Astrocyte (in vitro differentiated cells and primary cell): ENCODE measurements at regions not wholly inside any gene's neighbourhood (a gene's known extent, or its start where the extent isn't known, plus 50 kb on each side); places are given as distances from the start of the nearest gene placed in this dataset.

Experiments
- DNase-seq: peaks from one replicate; pipeline ENCODE4 v3.0.0-alpha.2; 2010; ENCODE audit warnings: low read depth
- FAIRE-seq: peaks from 2 replicates; lab custom pipeline; 2011; peaks lifted over from hg19 to GRCh38; lab: Jason Lieb, UNC
- H2AFZ ChIP-seq: 2 replicates; pipeline ENCODE4 v1.6.0; 2012; ENCODE audit warnings: low read depth, low read length, inconsistent platforms
- H3K27ac ChIP-seq: 2 replicates; pipeline ENCODE4 v1.5.1; 2011; ENCODE audit warnings: low read depth, low read length, inconsistent platforms
- H3K27me3 ChIP-seq: 2 replicates; pipeline ENCODE4 v1.6.0; 2011; ENCODE audit warnings: low read length, inconsistent platforms; ENCODE audit not compliant: insufficient read depth
- H3K36me3 ChIP-seq: 2 replicates; pipeline ENCODE4 v1.5.1; 2011; ENCODE audit warnings: low read length, inconsistent platforms; ENCODE audit not compliant: insufficient read depth
- H3K4me1 ChIP-seq: 2 replicates; pipeline ENCODE4 v1.5.1; 2011; ENCODE audit warnings: low read length, inconsistent platforms; ENCODE audit not compliant: insufficient read depth
- H3K4me2 ChIP-seq: 2 replicates; pipeline ENCODE4 v1.6.0; 2012; ENCODE audit warnings: low read length, inconsistent platforms
- H3K4me3 ChIP-seq: 2 replicates; pipeline ENCODE4 v1.5.1; 2011; ENCODE audit warnings: low read depth, mild to moderate bottlenecking, low read length, inconsistent platforms; ENCODE audit not compliant: insufficient read depth
- H3K79me2 ChIP-seq: 2 replicates; pipeline ENCODE4 v1.6.0; 2012; ENCODE audit warnings: mild to moderate bottlenecking, low read length, inconsistent platforms; ENCODE audit not compliant: insufficient read depth
- H3K9ac ChIP-seq: 2 replicates; pipeline ENCODE4 v1.6.0; 2012; ENCODE audit warnings: mild to moderate bottlenecking, low read length, inconsistent platforms
- H3K9me3 ChIP-seq: 2 replicates; pipeline ENCODE4 v1.5.1; 2012; ENCODE audit warnings: low read depth, mild to moderate bottlenecking, low read length, inconsistent platforms; ENCODE audit not compliant: insufficient read depth
- H4K20me1 ChIP-seq: 2 replicates; pipeline ENCODE4 v1.6.0; 2012; ENCODE audit warnings: low read length, inconsistent platforms; ENCODE audit not compliant: insufficient read depth
- H3K27ac Mint-ChIP-seq: one replicate; pipeline ENCODE4 v1.8.0; 2021; ENCODE audit warnings: mild to moderate bottlenecking, mixed read lengths; ENCODE audit not compliant: unreplicated experiment
- H3K27me3 Mint-ChIP-seq: one replicate; pipeline ENCODE4 v1.8.0; 2021; ENCODE audit warnings: low read depth, mixed read lengths; ENCODE audit not compliant: unreplicated experiment
- H3K36me3 Mint-ChIP-seq: one replicate; pipeline ENCODE4 v1.8.0; 2021; ENCODE audit warnings: low read depth, mixed read lengths; ENCODE audit not compliant: unreplicated experiment
- H3K4me1 Mint-ChIP-seq: one replicate; pipeline ENCODE4 v1.8.0; 2021; ENCODE audit warnings: low read depth, mixed read lengths; ENCODE audit not compliant: unreplicated experiment
- H3K4me3 Mint-ChIP-seq: one replicate; pipeline ENCODE4 v1.8.0; 2021; ENCODE audit warnings: mild to moderate bottlenecking, moderate library complexity, mixed read lengths; ENCODE audit not compliant: unreplicated experiment
- H3K9me3 Mint-ChIP-seq: one replicate; pipeline ENCODE4 v1.8.0; 2021; ENCODE audit warnings: mild to moderate bottlenecking, mixed read lengths; ENCODE audit not compliant: unreplicated experiment
- EZH2 ChIP-seq: IDR thresholded peaks from 2 replicates; pipeline ENCODE4 v1.6.1; 2012; ENCODE audit warnings: mild to moderate bottlenecking, low read length, inconsistent platforms; ENCODE audit not compliant: insufficient read depth
- TF ChIP-seq, protein P1 (sequence below): IDR thresholded peaks from 2 replicates; pipeline ENCODE4 v1.5.1; 2011; ENCODE audit warnings: low read depth, mild to moderate bottlenecking, inconsistent platforms, low read length, moderate library complexity; ENCODE audit not compliant: insufficient read depth

DNA sequence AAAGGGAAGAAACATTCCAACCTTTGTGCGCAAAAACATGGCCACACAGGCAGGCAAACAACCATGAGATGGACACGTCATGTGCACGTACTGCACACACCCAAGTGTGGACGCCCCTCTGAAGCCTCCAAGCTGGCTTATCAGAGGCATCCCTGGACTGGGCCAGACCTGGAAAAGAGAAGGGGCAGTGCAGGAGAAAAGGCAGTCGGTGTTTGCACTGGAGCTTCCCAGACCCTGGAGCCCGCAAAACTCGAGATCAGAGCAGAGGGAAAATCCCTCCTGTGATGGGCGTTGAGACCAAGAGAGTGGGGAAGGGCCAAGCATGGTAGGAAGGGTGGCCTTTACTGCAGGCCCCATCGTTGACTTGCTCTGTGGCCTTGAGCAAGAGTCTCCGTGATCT lies 269.5 kb downstream of the CYRIA start:
- TF ChIP-seq, protein P1, sequence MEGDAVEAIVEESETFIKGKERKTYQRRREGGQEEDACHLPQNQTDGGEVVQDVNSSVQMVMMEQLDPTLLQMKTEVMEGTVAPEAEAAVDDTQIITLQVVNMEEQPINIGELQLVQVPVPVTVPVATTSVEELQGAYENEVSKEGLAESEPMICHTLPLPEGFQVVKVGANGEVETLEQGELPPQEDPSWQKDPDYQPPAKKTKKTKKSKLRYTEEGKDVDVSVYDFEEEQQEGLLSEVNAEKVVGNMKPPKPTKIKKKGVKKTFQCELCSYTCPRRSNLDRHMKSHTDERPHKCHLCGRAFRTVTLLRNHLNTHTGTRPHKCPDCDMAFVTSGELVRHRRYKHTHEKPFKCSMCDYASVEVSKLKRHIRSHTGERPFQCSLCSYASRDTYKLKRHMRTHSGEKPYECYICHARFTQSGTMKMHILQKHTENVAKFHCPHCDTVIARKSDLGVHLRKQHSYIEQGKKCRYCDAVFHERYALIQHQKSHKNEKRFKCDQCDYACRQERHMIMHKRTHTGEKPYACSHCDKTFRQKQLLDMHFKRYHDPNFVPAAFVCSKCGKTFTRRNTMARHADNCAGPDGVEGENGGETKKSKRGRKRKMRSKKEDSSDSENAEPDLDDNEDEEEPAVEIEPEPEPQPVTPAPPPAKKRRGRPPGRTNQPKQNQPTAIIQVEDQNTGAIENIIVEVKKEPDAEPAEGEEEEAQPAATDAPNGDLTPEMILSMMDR: no peak
- no peak for TF ChIP-seq EZH2
- DNase-seq (no peak), FAIRE-seq (no peak)
- H3K27me3 Mint-ChIP-seq: peaks cover 15% of the 10 kb centered on the region
- peaks cover 4% of the 10 kb centered on the region for H3K4me1 Mint-ChIP-seq
- Histone ChIP-seq H3K27ac (no peak overlapping the region), H3K4me3 (no peak overlapping the region), H3K9ac (no peak overlapping the region), H3K9me3 (peaks cover 3% of the 10 kb centered on the region), H3K36me3 (no peaks in the 10 kb centered on the region), H3K27me3 (no peaks in the 10 kb centered on the region), H3K4me1 (no peaks in the 10 kb centered on the region), H3K4me2 (no peak overlapping the region), H2AFZ (no peak overlapping the region), H4K20me1 (no peaks in the 10 kb centered on the region), H3K79me2 (no peaks in the 10 kb centered on the region)
- no peak overlapping the region for H3K4me3 Mint-ChIP-seq
- H3K36me3 Mint-ChIP-seq: no peaks in the 10 kb centered on the region
- H3K9me3 Mint-ChIP-seq: peaks cover 4% of the 10 kb centered on the region
- H3K27ac Mint-ChIP-seq: no peak overlapping the region

DNA sequence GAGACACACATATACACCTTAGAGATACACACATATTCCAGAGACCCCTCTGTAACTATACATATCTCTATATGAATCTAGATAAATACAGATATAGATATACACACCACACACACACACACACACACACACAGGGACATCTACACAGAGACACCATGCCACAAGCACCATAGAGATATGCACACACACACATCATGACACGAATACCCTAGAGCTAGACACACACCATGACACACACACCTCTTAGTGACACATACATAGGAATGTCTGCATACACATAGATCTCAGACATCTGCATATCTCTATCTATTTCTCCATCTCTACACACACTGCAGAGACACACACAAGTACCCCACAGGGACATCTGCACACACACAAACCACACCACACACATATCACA lies 270.0 kb downstream of the CYRIA start:
- no peak overlapping the region for H3K4me3 Mint-ChIP-seq
- H3K27me3 Mint-ChIP-seq: peaks cover 13% of the 10 kb centered on the region
- H2AFZ ChIP-seq: no peak overlapping the region
- peaks cover 3% of the 10 kb centered on the region for H3K9me3 ChIP-seq
- TF ChIP-seq, protein P1: no peak
- no peak for TF ChIP-seq EZH2
- H3K36me3 ChIP-seq: no peaks in the 10 kb centered on the region
- no peak overlapping the region for H3K4me3 ChIP-seq
- no peaks in the 10 kb centered on the region for H4K20me1 ChIP-seq
- no peaks in the 10 kb centered on the region for H3K36me3 Mint-ChIP-seq
- H3K27me3 ChIP-seq: no peaks in the 10 kb centered on the region
- no peaks in the 10 kb centered on the region for H3K4me1 ChIP-seq
- peaks cover 4% of the 10 kb centered on the region for H3K9me3 Mint-ChIP-seq
- no peak overlapping the region for H3K27ac Mint-ChIP-seq
- no peaks in the 10 kb centered on the region for H3K79me2 ChIP-seq
- DNase-seq: no peak
- H3K9ac ChIP-seq: no peak overlapping the region
- FAIRE-seq: no peak
- no peak overlapping the region for H3K4me2 ChIP-seq
- H3K27ac ChIP-seq: no peak overlapping the region
- H3K4me1 Mint-ChIP-seq: peaks cover 4% of the 10 kb centered on the region

DNA sequence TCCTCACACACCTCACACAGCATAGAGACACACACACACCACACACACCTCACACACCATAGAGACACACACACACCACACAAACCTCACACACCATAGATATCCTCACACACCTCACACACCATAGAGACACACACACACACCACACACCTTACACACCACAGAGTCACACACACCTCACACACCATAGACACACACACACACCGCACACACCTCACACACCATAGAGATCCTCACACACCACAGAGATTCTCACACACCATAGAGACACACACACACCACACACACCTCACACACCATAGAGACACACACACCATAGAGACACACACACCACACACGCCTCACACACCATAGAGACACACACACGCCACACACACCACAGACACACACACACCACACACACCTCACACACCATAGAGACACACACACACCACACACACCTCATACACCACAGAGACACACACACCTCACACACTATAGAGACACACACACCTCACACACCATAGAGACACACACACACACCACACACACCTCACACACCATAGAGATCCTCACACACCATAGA lies 270.6 kb downstream of the CYRIA start:
- Mint-ChIP-seq H3K9me3 (peaks cover 4% of the 10 kb centered on the region), H3K27ac (no peak overlapping the region), H3K4me3 (no peak overlapping the region), H3K4me1 (peaks cover 2% of the 10 kb centered on the region), H3K27me3 (peaks cover 13% of the 10 kb centered on the region), H3K36me3 (no peaks in the 10 kb centered on the region)
- FAIRE-seq (no peak), DNase-seq (no peak)
- Histone ChIP-seq H4K20me1 (no peaks in the 10 kb centered on the region), H2AFZ (no peak overlapping the region), H3K4me2 (no peak overlapping the region), H3K27ac (no peak overlapping the region), H3K9ac (no peak overlapping the region), H3K4me3 (no peak overlapping the region), H3K79me2 (no peaks in the 10 kb centered on the region), H3K27me3 (no peaks in the 10 kb centered on the region), H3K4me1 (no peaks in the 10 kb centered on the region), H3K9me3 (peaks cover 3% of the 10 kb centered on the region), H3K36me3 (no peaks in the 10 kb centered on the region)
- TF ChIP-seq, protein P1: no peak
- no peak for TF ChIP-seq EZH2
